ENCODE measurements at regions not wholly inside any gene's neighbourhood (a gene's known extent, or its start where the extent isn't known, plus 50 kb on each side); places are given as distances from the start of the nearest gene placed in this dataset.

DNA sequence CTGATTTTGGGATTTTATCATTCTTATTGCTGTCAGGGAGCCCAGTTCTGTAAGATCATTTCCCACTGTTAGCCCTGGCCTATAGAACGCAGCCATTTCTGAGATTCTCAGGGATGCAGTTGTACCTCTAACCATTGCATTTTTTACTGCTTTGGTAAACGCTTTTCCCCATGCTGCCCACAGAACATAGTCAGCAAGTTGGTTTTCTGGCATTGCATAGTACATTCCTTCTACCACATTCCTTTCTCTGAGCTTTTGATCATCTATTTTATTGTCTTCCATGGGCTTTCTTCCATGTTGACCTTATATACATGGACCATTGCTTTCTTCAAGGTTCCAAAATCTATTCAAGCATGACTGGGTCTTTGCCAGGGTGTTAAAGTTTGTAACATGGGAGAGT is 86.8 kb upstream of the ST6GAL2 start:
- TF ChIP-seq GATA3 (IDR thresholded peaks at IDR 0.05; ENCODE audit: low read depth, low read length), result no peak
- TF ChIP-seq GATA2 (IDR thresholded peaks at IDR 0.05; ENCODE audit: low read depth, low read length), result no peak

Data from SH-SY5Y (cell line).